GM12878 (cell line): ENCODE measurements at regions not wholly inside any gene's neighbourhood (a gene's known extent, or its start where the extent isn't known, plus 50 kb on each side); places are given as distances from the start of the nearest gene placed in this dataset.

Experiments used
- ATAC-seq: fragments of 200-7000 bp; cut with Tn5 transposase; 3 replicates; pipeline ENCODE4 v1.9.1; 2020; ENCODE audit warnings: mild to moderate bottlenecking, moderate library complexity
- BruUV-seq: library from RNA; stranded (reverse); fragments of 400-500 nt; replicated peaks from 2 replicates; lab custom pipeline; 2021; lab: Mats Ljungman, UMichigan
- CTCF ChIA-PET: fragments of 300-600 bp; sonication (Branson Sonifier 250); formaldehyde crosslinking; extraction: SDS; loops from one replicate; lab custom pipeline; 2021; ENCODE audit warnings: inconsistent platforms; lab: Yijun Ruan, JAX
- POLR2A ChIA-PET: fragments of 350-600 bp; formaldehyde crosslinking; extraction: SDS; loops from one replicate; lab custom pipeline; 2021; ENCODE audit warnings: inconsistent platforms; lab: Charles Lee
- RAD21 ChIA-PET: fragments of 300-600 bp; sonication (Branson Sonifier 250); formaldehyde crosslinking; loops from one replicate; lab custom pipeline; 2023; ENCODE audit warnings: antibody characterized with exemption; ENCODE audit not compliant: unreplicated experiment; lab: Charles Lee
- SMC1A ChIA-PET: fragments of 300-600 bp; sonication (Branson Sonifier 250); formaldehyde crosslinking; loops from one replicate; lab custom pipeline; 2023; ENCODE audit not compliant: unreplicated experiment, uncharacterized antibody; lab: Charles Lee
- DNase-seq: peaks from one replicate; pipeline ENCODE4 v3.0.0-alpha.2; 2011; ENCODE audit warnings: low read depth, low spot score
- FAIRE-seq: peaks from 3 replicates; lab custom pipeline; 2011; peaks lifted over from hg19 to GRCh38; lab: Jason Lieb, UNC
- H2AFZ ChIP-seq: 2 replicates; pipeline ENCODE4 v1.6.0; 2011; ENCODE audit warnings: low read depth, low read length, control low read depth; ENCODE audit not compliant: control insufficient read depth
- H3K27ac ChIP-seq: 2 replicates; pipeline ENCODE4 v1.5.1; 2011; ENCODE audit warnings: control low read depth; ENCODE audit not compliant: control insufficient read depth, insufficient read depth
- H3K27me3 ChIP-seq, 2 experiments: replicated peaks in 1 of 2; 2 replicates each; pipeline versions ENCODE4 v1.6.0 to v1.6.1; 2011; ENCODE audit warnings: low read length in 1 of 2; ENCODE audit not compliant: control insufficient read depth in 2 of 2, insufficient read depth in 2 of 2
- H3K36me3 ChIP-seq, 2 experiments: 2 replicates each; pipeline ENCODE4 v1.5.1; 2011; ENCODE audit warnings: low read length in 1 of 2; ENCODE audit not compliant: control insufficient read depth in 2 of 2, insufficient read depth in 2 of 2
- H3K4me1 ChIP-seq: 2 replicates; pipeline ENCODE4 v1.6.1; 2011; ENCODE audit warnings: mild to moderate bottlenecking, low read length, moderate library complexity, mixed read lengths; ENCODE audit not compliant: control insufficient read depth, insufficient read depth
- H3K4me2 ChIP-seq: 2 replicates; pipeline ENCODE4 v1.6.0; 2011; ENCODE audit warnings: control low read depth; ENCODE audit not compliant: control insufficient read depth, insufficient read depth
- H3K4me3 ChIP-seq: fragments of 200-600 bp; sonication (generic); 2 replicates; pipeline ENCODE4 v1.5.1; 2016
- H3K79me2 ChIP-seq: 2 replicates; pipeline ENCODE4 v1.6.0; 2011; ENCODE audit warnings: low read length; ENCODE audit not compliant: control insufficient read depth, insufficient read depth
- H3K9ac ChIP-seq: 2 replicates; pipeline ENCODE4 v1.8.0; 2011; ENCODE audit warnings: low read length, control low read depth, mixed read lengths; ENCODE audit not compliant: control insufficient read depth, insufficient read depth
- H3K9me3 ChIP-seq: replicated peaks from 3 replicates; pipeline ENCODE4 v1.5.1; 2011; ENCODE audit warnings: mild to moderate bottlenecking, low read length; ENCODE audit not compliant: control insufficient read depth, insufficient read depth
- H4K20me1 ChIP-seq: 2 replicates; pipeline ENCODE4 v1.6.0; 2011; ENCODE audit not compliant: control insufficient read depth, insufficient read depth
- BMI1 ChIP-seq: fragments of 450-650 bp; IDR thresholded peaks from 2 replicates; pipeline ENCODE4 v1.6.1; 2016; ENCODE audit warnings: mild to moderate bottlenecking, moderate library complexity, borderline replicate concordance
- DPF2 ChIP-seq: fragments of 450-650 bp; IDR thresholded peaks from 2 replicates; pipeline ENCODE4 v1.6.1; 2017; ENCODE audit warnings: mild to moderate bottlenecking
- FOS ChIP-seq: IDR thresholded peaks from 3 replicates; pipeline ENCODE4 v1.6.1; 2011; ENCODE audit warnings: borderline replicate concordance; ENCODE audit not compliant: insufficient read length; ENCODE audit errors: extremely low read depth
- RCOR1 ChIP-seq: conservative IDR thresholded peaks from 2 replicates; pipeline ENCODE4 v1.6.1; 2012; ENCODE audit warnings: low read depth, low read length, improper control_type of control experiment
- TBL1XR1 ChIP-seq: IDR thresholded peaks from 2 replicates; pipeline ENCODE4 v1.6.1; 2012; ENCODE audit warnings: low read depth, low read length, improper control_type of control experiment
- ZNF274 ChIP-seq: IDR thresholded peaks from one replicate; pipeline ENCODE4 v1.8.0; 2011; ENCODE audit not compliant: insufficient read length, insufficient read depth
- whole genome bisulfite sequencing: methylation state at CpG from one replicate; pipeline ENCODE4 v1.1.6; 2016; ENCODE audit warnings: low lambda C conversion rate; ENCODE audit not compliant: insufficient replicate concordance, insufficient coverage; ENCODE audit errors: missing lambda C conversion rate; 5-methylcytosine and 5-hydroxymethylcytosine counted together
- in situ Hi-C: fragments of 300-500 bp; cut with MboI; formaldehyde crosslinking; loops from 9 replicates; pipeline ENCODE4 v1.14.3; 2018; ENCODE audit warnings: mixed read lengths
- intact Hi-C: fragments of 100-400 bp; cut with micrococcal nuclease; formaldehyde crosslinking; loops from one replicate; pipeline ENCODE4 v1.14.2; 2022; ENCODE audit not compliant: unreplicated experiment
- TF ChIP-seq, protein P1 (sequence below): fragments of 450-650 bp; IDR thresholded peaks from 2 replicates; pipeline ENCODE4 v1.6.1; 2017; ENCODE audit warnings: mild to moderate bottlenecking, moderate library complexity

DNA sequence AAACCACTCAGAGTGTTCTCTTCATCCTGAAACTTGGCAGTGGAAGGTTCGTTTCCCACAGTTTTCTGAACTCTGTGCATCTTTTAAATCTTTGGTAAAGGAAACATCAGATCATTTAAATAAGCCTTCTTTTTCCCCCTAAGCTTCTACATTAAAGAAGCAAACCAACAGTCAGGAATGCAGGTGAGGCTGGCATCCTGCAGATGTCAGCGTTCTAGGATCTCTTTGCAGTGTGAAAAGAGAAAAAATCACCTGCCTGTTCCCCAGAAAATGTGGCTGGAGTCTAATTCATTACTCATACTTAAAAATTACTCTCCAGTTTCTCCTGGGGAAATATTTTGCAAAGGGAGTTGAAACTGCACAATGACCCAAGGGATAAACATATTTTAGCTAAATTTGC, 64.5 kb upstream of the ZCCHC2 start:
- Histone ChIP-seq H3K9ac (no peak overlapping the region), H3K9me3 (no peaks in the 10 kb centered on the region), H3K4me1 (no peaks in the 10 kb centered on the region; the same call in 1 of the 2 replicates), H3K36me3 (no peaks in the 10 kb centered on the region), H4K20me1 (no peaks in the 10 kb centered on the region), H3K79me2 (no peaks in the 10 kb centered on the region), H3K27ac (no peak overlapping the region), H3K27me3 (peaks cover 0 to 2% of the 10 kb centered on the region in 2 experiments; a peak in 2 of 4 replicates), H2AFZ (no peak overlapping the region), H3K4me2 (no peak overlapping the region), H3K4me3 (no peak overlapping the region)
- intact Hi-C loops: no loop called here
- in situ Hi-C loops: no loop called here
- no peak for FAIRE-seq
- ChIA-PET POLR2A (no interaction called here), RAD21 (no interaction called here), SMC1A (no interaction called here), CTCF (no interaction called here)
- WGBS: 2% methylated on average over 2 of the region's 2 CpGs
- TF ChIP-seq, protein P1, sequence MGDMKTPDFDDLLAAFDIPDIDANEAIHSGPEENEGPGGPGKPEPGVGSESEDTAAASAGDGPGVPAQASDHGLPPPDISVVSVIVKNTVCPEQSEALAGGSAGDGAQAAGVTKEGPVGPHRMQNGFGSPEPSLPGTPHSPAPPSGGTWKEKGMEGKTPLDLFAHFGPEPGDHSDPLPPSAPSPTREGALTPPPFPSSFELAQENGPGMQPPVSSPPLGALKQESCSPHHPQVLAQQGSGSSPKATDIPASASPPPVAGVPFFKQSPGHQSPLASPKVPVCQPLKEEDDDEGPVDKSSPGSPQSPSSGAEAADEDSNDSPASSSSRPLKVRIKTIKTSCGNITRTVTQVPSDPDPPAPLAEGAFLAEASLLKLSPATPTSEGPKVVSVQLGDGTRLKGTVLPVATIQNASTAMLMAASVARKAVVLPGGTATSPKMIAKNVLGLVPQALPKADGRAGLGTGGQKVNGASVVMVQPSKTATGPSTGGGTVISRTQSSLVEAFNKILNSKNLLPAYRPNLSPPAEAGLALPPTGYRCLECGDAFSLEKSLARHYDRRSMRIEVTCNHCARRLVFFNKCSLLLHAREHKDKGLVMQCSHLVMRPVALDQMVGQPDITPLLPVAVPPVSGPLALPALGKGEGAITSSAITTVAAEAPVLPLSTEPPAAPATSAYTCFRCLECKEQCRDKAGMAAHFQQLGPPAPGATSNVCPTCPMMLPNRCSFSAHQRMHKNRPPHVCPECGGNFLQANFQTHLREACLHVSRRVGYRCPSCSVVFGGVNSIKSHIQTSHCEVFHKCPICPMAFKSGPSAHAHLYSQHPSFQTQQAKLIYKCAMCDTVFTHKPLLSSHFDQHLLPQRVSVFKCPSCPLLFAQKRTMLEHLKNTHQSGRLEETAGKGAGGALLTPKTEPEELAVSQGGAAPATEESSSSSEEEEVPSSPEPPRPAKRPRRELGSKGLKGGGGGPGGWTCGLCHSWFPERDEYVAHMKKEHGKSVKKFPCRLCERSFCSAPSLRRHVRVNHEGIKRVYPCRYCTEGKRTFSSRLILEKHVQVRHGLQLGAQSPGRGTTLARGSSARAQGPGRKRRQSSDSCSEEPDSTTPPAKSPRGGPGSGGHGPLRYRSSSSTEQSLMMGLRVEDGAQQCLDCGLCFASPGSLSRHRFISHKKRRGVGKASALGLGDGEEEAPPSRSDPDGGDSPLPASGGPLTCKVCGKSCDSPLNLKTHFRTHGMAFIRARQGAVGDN: no peak
- TF ChIP-seq FOS (no peak), RCOR1 (no peak), BMI1 (no peak), ZNF274 (no peak), TBL1XR1 (no peak), DPF2 (no peak)
- no TSS peak for BruUV-seq
- DNase-seq: no peak
- ATAC-seq: no peak
